CD4-positive, alpha-beta T cell (primary cell): ENCODE measurements at regions not wholly inside any gene's neighbourhood (a gene's known extent, or its start where the extent isn't known, plus 50 kb on each side); places are given as distances from the start of the nearest gene placed in this dataset.
A peak's percentile ranks its signal among the peaks of the same experiment; 100 is the strongest.

Experiments used
- ATAC-seq: fragments of 200-7000 bp; cut with Tn5 transposase; one replicate; pipeline ENCODE4 v1.10.0; 2022; ENCODE audit warnings: mild to moderate bottlenecking; ENCODE audit not compliant: poor library complexity
- CTCF ChIA-PET: fragments of 350-600 bp; sonication (Branson Sonifier 250); formaldehyde crosslinking; loops from one replicate; lab custom pipeline; 2021; ENCODE audit warnings: antibody characterized with exemption, inconsistent platforms; lab: Charles Lee
- POLR2A ChIA-PET: fragments of 350-600 bp; sonication (Branson Sonifier 250); formaldehyde crosslinking; loops from one replicate; lab custom pipeline; 2021; ENCODE audit warnings: antibody characterized with exemption, inconsistent platforms; lab: Charles Lee
- DNase-seq, 14 experiments: peaks; one replicate each; pipeline ENCODE4 v3.0.0-alpha.2; 2013 to 2020; ENCODE audit warnings: mixed read lengths in 2 of 14
- H3K27ac ChIP-seq, 2 donors: one replicate each; pipeline versions ENCODE4 v1.5.1 to v1.7.0; 2013; ENCODE audit warnings: low read length in 2 of 2, low read depth in 1 of 2, mild to moderate bottlenecking in 1 of 2
- H3K27me3 ChIP-seq, 2 experiments: 1 replicate in 1 of 2; 2 replicates in 1 of 2; pipeline versions ENCODE4 v1.6.1 to v1.7.0; 2013; ENCODE audit warnings: low read length in 2 of 2, control low read depth in 1 of 2, mild to moderate bottlenecking in 1 of 2, moderate library complexity in 1 of 2; ENCODE audit not compliant: insufficient read depth in 2 of 2, control insufficient read depth in 1 of 2
- H3K36me3 ChIP-seq: one replicate; pipeline ENCODE4 v1.6.1; 2013; ENCODE audit warnings: low read length, control low read depth; ENCODE audit not compliant: insufficient read depth
- H3K4me1 ChIP-seq: one replicate; pipeline ENCODE4 v1.6.1; 2013; ENCODE audit warnings: low read length, control low read depth; ENCODE audit not compliant: insufficient read depth
- H3K4me3 ChIP-seq: one replicate; pipeline ENCODE4 v1.5.1; 2013; ENCODE audit warnings: mild to moderate bottlenecking, low read length, moderate library complexity
- H3K9me3 ChIP-seq, 2 experiments: 1 replicate in 1 of 2; 2 replicates in 1 of 2; pipeline versions ENCODE4 v1.6.1 to v1.7.0; 2013; ENCODE audit warnings: low read length in 2 of 2, mild to moderate bottlenecking in 2 of 2, control low read depth in 1 of 2, moderate library complexity in 1 of 2; ENCODE audit not compliant: control insufficient read depth in 1 of 2, insufficient read depth in 1 of 2
- H3K27ac Mint-ChIP-seq: one replicate; pipeline ENCODE4 v1.8.0; 2020; ENCODE audit warnings: mixed read lengths
- H3K27me3 Mint-ChIP-seq: one replicate; pipeline ENCODE4 v1.8.0; 2021; ENCODE audit warnings: mixed read lengths
- H3K36me3 Mint-ChIP-seq: one replicate; pipeline ENCODE4 v1.8.0; 2021; ENCODE audit warnings: low read depth, mixed read lengths
- H3K4me1 Mint-ChIP-seq: one replicate; pipeline ENCODE4 v1.8.0; 2021; ENCODE audit warnings: low read depth, mixed read lengths
- H3K4me3 Mint-ChIP-seq: one replicate; pipeline ENCODE4 v1.8.0; 2020; ENCODE audit warnings: mild to moderate bottlenecking, mixed read lengths
- H3K9me3 Mint-ChIP-seq: one replicate; pipeline ENCODE4 v1.8.0; 2020; ENCODE audit warnings: mixed read lengths
- CTCF ChIP-seq: fragments of 200-600 bp; IDR thresholded peaks from one replicate; pipeline ENCODE4 v1.8.0; 2022; ENCODE audit warnings: antibody characterized with exemption, mild to moderate bottlenecking
- intact Hi-C, 2 experiments: fragments of 100-400 bp; cut with DNase I in 1 of 2; cut with micrococcal nuclease in 1 of 2; formaldehyde crosslinking; loops; one replicate each; pipeline versions ENCODE4 v1.15.1 to v1.9.0; 2023 to 2025; cut with DNase I, micrococcal nuclease

- H3K27me3 Mint-ChIP-seq = peaks cover 30% of the 10 kb centered on the region
- intact Hi-C loops = loop anchor here (10.0 kb wide), 1 partner anchor 393 kb away; no protein-coding TSS in a partner anchor
- H3K27ac ChIP-seq = no peak overlapping the region
- no peaks in the 10 kb centered on the region for H3K36me3 ChIP-seq
- no peaks in the 10 kb centered on the region for H3K27me3 ChIP-seq
- H3K27ac Mint-ChIP-seq = no peak overlapping the region
- peaks cover 4% of the 10 kb centered on the region for H3K4me1 Mint-ChIP-seq
- H3K9me3 ChIP-seq = no peaks in the 10 kb centered on the region
- peak; percentile 76 for TF ChIP-seq CTCF
- ChIA-PET POLR2A (interaction anchor here (0.9 kb wide), 1 partner anchor 19 kb away, joined by 3 read pairs; no protein-coding TSS in a partner anchor), CTCF (interaction anchor here (1.1 to 1.7 kb wide), 2 partner anchors 9 to 11 kb away, joined by 4 read pairs; no protein-coding TSS in a partner anchor)
- peak; percentile 34 for ATAC-seq
- no peaks in the 10 kb centered on the region for H3K36me3 Mint-ChIP-seq
- H3K9me3 Mint-ChIP-seq = no peaks in the 10 kb centered on the region
- no peaks in the 10 kb centered on the region for H3K4me1 ChIP-seq
- H3K4me3 Mint-ChIP-seq = no peak overlapping the region
- no peak overlapping the region for H3K4me3 ChIP-seq
- DNase-seq = peak in 6 of 14 experiments; percentile 1 to 54 (median 36)
Measured at GRCh38 chr3:87167628-87168456, 59.3 kb upstream of the CHMP2B start.

- H3K4me1 ChIP-seq = no peaks in the 10 kb centered on the region
- H3K4me3 ChIP-seq = no peak overlapping the region
- H3K27me3 ChIP-seq = no peaks in the 10 kb centered on the region
- H3K36me3 ChIP-seq = no peaks in the 10 kb centered on the region
- intact Hi-C loops = loop anchor here (10.0 kb wide), 1 partner anchor 389 kb away; no protein-coding TSS in a partner anchor
- POLR2A ChIA-PET = no interaction called here
- H3K27ac Mint-ChIP-seq = no peak overlapping the region
- H3K4me3 Mint-ChIP-seq = no peak overlapping the region
- ATAC-seq (no peak), DNase-seq (no peak)
- TF ChIP-seq CTCF = no peak
- H3K4me1 Mint-ChIP-seq = peaks cover 4% of the 10 kb centered on the region
- no peaks in the 10 kb centered on the region for H3K9me3 Mint-ChIP-seq
- CTCF ChIA-PET = no interaction called here
- H3K36me3 Mint-ChIP-seq = no peaks in the 10 kb centered on the region
- no peak overlapping the region for H3K27ac ChIP-seq
- peaks cover 27% of the 10 kb centered on the region for H3K27me3 Mint-ChIP-seq
- H3K9me3 ChIP-seq = no peaks in the 10 kb centered on the region
Measured at GRCh38 chr3:87164245-87164644, 62.9 kb upstream of the CHMP2B start.

- no peaks in the 10 kb centered on the region for H3K9me3 Mint-ChIP-seq
- DNase-seq (no peak), ATAC-seq (no peak)
- H3K27me3 Mint-ChIP-seq = peaks cover 19% of the 10 kb centered on the region
- H3K4me3 Mint-ChIP-seq = no peak overlapping the region
- Histone ChIP-seq H3K27ac (no peak overlapping the region), H3K9me3 (no peaks in the 10 kb centered on the region), H3K36me3 (no peaks in the 10 kb centered on the region), H3K4me1 (no peaks in the 10 kb centered on the region), H3K4me3 (no peak overlapping the region), H3K27me3 (no peaks in the 10 kb centered on the region)
- no peak for TF ChIP-seq CTCF
- H3K36me3 Mint-ChIP-seq = no peaks in the 10 kb centered on the region
- intact Hi-C loops = loop anchor here (10.0 kb wide), 1 partner anchor 387 kb away; no protein-coding TSS in a partner anchor
- no peaks in the 10 kb centered on the region for H3K4me1 Mint-ChIP-seq
- ChIA-PET POLR2A (no interaction called here), CTCF (no interaction called here)
- H3K27ac Mint-ChIP-seq = no peak overlapping the region
Measured at GRCh38 chr3:87161851-87162250, 65.3 kb upstream of the CHMP2B start.
